ENCODE measurements at regions not wholly inside any gene's neighbourhood (a gene's known extent, or its start where the extent isn't known, plus 50 kb on each side); places are given as distances from the start of the nearest gene placed in this dataset.
"Not testable (repeated sequence)": the region's sequence is repeated elsewhere in the genome, so short reads cannot be mapped to it uniquely, and the experiment has no call there.

DNA sequence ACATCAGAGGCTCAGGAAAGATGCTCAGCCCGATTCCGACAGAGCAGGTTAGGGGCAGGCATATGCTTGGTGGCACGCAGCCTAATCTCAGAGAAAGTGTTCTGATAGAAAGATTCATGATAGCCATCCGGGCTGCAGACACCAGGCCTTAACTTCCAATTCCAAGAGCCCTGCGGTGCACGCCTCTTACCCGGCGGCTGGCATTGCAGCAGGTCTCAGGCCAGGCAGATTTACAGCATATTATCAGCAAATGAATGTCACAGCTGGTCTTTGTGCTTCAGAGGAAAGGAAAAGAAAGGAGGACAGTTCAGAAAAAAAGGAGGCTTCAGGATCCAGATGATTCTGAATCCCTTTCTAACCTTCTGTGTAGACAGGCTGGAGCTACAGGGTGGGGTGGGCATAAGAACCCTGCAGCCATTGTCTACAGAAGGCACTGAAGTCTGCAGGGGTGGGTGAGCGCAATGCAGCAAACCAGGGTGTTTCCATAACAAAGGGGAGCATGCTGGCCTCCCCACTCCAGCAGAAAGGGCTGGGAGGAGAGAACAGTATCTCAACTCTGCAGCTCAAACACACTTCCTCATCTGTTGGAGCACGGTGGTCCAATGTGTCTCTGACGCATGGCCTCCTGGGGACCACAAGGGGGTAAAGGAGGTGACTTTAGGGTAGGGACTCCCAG, 277.4 kb upstream of the XYLT1 start:
- no peak for DNase-seq (ENCODE audit: low read depth in 2 of 2)

DNA sequence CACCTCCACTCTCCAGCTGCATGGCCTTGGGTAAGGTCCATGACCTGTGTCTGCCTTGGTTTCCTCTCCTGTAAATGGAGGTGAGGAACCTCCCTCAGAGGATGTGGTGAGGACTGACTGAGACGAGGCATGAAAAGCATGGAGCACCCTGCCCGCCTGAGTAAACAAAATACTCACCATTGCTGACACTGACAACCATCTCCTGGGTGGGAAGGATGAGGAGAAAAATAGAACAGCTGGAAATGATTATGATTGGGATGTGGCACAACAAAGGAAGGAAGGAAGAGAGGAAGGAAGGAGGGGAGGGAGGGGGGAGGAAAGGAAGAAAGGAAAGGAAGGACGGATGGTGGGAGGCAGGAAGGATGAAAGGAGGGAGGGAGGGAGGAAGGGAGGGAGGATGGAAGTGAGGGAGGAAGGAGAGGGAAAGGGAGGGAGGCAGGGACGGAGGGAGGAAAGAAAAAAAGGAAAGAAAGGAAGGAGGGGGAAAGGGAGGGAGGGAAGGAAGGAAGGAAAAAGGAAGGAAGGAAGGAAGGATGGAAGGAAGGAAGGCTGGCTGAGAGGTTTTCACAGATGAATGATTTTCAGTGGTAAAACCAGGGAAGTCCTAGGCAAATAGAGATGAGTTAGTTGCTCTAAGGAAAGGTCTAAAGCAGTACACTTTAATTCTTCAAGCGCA, 276.5 kb upstream of the XYLT1 start:
- DNase-seq (ENCODE audit: low read depth in 2 of 2), result no peak

DNA sequence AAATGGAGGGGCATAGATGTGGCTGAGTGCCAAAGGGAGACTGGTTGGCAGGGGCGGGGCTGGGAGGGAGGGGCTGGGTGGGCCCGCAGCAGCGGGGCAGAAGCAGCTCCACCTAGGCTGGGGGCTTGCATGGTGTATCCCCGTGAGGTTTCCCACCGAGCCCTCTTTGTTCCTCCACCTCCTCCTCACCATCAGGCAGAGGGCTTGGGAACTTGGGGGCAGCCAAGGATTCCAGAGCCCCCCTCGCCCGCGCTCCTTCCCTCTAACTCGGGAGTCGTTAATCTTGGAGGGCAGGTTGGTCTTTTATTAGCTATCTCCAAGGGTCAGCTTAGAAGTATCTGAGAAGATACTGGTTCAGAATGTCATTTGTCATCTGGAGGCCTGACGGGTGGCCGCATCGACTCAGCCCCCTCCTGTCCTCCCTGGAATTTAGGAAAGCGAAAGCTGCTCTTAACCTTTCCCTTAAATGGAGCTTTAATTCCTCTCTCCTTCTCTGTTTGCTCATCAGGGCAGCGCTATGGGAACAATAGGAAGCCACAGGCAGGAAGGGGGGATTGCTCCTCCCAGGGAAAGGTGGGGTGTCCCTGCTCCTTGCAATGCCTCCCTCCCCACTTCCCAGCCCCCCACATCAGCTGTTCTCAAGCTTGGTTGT, 274.3 kb upstream of the XYLT1 start:
- DNase-seq (ENCODE audit: low read depth in 2 of 2), result no peak

DNA sequence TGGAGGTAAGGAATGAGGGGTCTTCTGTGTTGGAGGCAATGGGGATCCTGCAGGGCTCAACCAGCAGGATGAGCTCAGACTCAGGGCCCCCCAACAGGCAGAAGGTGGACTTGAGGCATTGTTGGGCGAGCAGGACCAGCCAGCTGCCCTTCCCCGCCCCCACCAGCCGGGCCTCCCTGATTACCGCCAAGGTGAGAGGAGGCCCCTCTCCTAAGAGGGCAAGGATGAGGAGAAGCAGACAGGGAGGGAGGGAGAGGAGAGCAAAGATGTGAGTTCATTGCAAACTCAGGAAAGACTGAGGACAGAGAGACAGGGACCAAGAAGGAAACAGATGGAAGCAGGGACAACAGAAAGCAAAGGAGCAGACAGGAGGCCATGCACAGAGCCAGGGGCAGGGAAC, 272.8 kb upstream of the XYLT1 start:
- DNase-seq (ENCODE audit: low read depth in 2 of 2), result no peak

DNA sequence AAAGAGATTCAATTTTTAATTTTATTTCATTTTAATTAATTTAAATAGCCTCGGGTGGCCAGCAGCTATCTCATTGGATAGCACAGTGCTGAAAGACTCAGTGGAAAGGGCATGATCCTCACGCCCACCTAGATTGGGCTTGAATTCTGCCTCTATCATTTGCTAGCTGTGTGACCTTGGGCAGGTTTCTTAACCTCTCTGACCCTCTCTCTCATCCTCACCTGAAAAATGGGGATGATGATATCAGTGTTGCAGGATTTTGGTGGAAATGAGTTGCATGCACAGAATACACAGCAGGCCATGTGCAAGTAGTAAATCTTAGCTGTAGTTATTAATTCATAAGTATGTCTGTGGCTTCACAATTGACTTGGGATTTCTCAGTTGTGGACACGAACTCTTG, 272.4 kb upstream of the XYLT1 start:
- DNase-seq (ENCODE audit: low read depth in 2 of 2), result no peak

DNA sequence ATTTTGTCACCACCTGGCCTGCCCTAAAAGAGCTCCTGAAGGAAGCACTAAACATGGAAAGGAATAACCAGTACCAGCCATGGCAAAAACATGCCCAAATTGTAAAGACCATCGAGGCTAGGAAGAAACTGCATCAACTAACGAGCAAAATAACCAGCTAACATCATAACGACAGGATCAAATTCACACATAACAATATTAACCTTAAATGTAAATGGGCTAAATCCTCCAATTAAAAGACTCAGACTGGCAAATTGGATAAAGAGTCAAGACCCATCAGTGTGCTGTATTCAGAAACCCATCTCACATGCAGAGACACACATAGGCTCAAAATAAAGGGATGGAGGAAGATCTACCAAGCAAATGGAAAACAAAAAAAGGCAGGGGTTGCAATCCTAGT, 264.3 kb upstream of the XYLT1 start:
- not testable (repeated sequence) for DNase-seq (ENCODE audit: low read depth in 2 of 2)

DNA sequence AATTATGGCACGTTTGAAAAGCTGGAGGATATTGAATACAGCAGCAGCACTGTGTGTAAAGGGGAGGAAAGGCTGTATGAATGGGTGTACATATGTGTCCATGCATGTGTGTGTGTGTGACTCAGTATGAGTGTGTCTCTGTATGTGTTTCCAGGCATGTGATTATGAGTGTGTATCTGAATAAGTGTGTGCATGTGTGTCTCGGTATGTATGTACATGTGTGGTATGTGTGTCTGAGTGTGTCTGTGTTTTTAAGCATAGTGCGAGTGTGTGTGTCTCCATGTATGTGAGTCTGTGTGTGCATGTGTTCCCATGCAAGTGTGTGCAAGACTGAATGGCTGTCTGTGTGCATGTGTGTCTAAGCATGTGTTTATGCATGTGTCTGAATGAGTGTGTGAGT, 259.1 kb upstream of the XYLT1 start:
- DNase-seq (ENCODE audit: low read depth in 2 of 2), result no peak

DNA sequence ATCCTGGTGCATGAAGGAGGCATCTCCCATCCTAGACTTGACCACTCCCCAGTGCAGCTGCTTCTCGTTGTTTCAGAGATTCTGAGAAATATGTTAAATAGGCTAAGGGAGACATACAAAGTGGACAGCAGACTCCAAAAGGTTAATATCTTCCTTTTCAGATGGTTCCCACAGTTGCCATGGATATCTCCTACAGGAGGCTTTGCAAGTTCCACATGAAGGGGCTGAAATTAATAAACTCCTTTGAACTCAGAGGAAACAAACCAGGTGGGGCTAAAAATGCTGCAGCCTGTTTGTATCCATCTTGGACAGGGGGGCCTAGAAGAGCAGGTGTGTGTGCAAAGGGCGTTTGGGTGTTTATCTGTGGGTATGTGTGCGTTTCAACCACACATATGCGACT, 257.4 kb upstream of the XYLT1 start:
- no peak for DNase-seq (ENCODE audit: low read depth in 2 of 2)

DNA sequence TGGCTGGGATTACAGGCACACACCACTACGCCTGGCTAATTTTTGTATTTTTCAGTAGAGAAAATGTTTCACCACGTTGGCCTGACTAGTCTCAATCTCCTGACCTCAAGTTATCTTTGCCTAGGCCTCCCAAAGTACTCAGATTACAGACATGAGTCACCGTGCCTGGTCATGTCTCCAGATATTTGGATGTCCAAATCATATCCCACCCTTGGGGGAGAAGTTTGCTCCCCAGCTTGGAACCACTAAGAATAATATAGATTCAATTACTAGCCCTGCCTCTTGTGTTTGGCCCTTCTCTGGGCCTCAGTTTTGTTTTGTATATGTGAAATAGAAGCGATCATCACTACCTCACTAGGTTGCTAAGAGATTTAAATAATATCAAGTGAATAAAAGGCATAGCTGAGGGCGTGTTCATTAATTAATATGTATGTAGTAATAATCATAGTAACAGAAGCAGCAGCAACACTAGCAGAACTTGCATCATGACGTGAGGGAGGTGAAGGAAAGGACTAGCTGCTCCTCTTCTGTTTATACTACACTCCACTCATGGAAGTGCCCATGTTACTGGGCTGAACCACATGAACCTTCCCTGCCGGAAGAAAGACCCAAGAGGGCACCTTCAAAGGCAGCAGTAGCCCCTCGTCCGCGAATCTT, 253.6 kb upstream of the XYLT1 start:
- no peak for DNase-seq (ENCODE audit: low read depth in 2 of 2)

DNA sequence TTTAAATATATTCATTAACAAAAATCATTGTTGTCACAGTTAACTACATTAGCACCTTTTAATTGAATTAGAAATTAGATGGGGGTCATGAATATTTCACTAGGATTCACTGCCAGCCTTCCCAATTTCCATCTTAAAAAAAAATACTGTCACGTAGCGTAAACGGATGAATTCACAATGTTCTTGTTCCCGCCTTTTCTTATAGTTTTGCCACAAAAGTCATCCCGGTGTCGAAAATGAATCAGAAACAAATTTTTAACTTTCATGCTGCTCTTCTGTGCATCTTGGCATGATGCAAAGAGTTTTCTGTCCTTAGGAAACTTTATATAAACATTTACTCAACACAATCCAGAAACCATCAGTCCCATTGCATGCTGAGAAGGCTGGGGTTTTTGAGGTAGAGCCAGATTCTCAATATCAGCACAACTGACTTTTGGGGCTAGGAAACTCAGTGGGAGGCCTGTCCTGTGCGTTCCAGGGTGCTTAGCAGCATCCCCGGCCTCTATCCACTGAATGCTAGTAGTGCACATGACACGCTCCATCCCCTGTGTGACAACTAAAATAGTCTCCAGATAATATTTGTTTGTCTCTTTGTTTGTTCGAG, 252.9 kb upstream of the XYLT1 start:
- DNase-seq (ENCODE audit: low read depth in 2 of 2), result no peak

DNA sequence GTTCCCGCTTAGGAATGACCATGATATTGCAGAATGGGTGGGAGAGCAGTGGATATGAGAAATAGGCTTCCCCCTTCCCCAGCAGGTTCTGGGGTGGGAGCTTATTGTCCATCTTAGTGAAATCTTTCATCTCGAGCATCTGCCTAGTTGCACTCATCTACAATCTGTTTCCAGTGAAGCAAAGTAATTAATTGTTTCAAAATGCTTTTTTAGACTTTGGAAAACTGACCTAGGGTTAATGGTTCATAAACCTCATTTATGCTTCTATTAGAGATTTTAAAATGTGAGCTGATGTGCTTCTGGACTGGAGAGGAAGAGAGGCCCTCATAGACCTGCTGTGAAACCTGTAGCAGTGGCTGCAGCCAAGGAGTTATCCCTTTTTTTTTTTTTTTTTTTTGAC, 247.7 kb upstream of the XYLT1 start:
- DNase-seq (ENCODE audit: low read depth in 2 of 2), result no peak

DNA sequence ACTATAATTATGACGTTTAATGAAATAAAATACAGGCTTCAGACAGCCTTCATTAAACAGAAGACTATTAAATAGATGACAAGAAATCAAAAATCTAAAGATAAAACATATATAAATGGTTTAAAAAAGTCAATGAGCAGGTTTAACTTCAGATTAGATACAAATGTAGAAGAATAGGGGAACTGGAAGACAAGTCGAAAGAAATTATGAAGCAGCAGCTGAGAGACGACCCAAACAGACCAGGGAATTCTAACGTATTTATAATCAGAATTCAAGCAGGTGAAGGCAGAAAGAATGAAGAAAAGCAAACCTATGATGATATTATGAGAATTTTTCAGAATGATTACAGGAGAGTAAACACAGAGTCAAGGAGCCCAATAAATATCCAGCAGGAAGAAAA, 235.1 kb upstream of the XYLT1 start:
- DNase-seq (ENCODE audit: low read depth in 2 of 2), result no peak

DNA sequence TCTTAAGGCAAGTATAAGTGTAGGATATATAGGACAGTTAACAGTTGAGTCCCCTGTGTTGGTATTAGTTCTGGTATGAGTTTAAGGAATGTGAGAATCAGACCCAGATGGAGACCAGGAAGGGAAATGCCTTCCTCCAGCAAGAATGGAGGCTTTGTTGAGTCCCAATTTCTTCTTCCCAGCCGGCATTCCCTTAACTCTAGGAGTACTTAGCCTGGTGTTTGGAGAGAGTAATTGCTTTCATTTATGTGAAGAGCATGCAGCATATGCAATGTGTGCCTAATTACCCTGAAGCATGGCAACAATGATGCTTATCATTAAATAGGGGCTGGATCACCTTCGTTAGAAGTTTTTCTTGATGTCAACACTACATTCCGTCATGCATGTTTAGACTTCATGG, 225.9 kb upstream of the XYLT1 start:
- DNase-seq (ENCODE audit: low read depth in 2 of 2), result no peak

DNA sequence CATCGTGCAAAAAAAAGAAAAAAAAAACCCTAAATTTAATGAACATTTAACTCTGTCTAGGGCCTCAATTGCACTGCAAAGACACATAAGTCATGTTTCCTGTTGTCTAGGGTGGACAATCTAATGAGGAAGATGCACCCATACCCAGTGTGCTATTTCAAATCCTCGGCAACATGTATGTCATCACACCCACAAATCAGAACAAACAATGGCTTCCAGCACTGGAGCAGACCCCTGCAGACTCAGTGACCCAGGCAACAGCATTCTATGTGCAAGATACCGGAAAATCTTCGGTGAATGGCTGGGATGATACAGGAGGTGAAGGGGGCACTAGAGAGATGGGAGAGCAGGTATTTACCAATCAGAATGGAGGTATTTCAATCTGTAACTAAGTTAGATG, 221.7 kb upstream of the XYLT1 start:
- DNase-seq (ENCODE audit: low read depth in 2 of 2), result no peak

DNA sequence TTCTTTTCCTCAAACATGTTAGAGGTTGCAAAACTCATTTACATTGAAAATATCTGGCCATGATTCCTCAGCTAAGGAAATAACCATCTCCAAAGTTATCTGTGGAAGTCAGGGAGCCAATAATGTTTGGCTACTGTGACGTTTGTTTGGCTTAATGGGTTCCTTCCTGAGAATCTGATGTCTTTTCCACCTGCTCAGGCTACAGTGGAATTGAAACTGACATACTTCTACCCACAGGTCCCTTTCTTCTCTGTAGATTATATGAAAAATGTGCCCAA, 221.1 kb upstream of the XYLT1 start:
- DNase-seq (ENCODE audit: low read depth in 2 of 2), result no peak

DNA sequence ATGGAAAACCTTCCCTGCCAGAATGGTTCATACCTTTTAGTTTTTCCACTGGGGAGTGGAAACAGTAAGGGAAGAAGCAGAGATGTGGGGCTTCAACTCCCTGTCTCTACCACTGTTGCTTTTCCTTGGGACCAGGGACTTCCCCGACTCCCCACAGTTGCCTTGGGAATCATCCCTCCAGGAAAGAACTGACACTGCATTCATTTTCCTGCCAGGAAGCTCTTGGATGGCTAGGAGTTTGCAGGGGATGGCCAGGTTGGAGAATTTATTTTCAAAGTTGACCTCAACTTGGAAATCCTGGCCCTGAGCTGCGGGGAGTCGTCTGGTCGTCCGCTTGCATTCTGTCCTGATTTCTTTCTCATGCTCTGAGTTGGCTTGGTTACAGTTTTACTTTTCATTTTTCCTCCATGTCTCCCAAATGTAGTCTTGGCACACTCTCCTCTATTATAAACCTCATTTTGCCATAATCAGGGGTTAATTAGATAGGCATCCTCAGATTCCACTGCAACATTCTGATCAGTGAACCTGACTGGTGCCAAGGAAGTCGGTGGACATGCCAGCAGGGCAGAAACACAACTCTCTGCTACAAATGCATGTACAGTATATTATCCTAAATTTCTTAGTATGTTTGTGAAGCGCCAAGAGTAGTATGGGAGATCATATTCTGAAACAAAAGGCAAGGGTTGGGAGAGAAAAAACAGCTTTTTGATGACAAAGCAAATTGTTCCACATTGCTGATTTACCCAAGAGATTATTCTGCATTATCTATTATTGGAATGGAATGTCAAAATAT, 220.5 kb upstream of the XYLT1 start:
- DNase-seq (ENCODE audit: low read depth in 2 of 2), result no peak

DNA sequence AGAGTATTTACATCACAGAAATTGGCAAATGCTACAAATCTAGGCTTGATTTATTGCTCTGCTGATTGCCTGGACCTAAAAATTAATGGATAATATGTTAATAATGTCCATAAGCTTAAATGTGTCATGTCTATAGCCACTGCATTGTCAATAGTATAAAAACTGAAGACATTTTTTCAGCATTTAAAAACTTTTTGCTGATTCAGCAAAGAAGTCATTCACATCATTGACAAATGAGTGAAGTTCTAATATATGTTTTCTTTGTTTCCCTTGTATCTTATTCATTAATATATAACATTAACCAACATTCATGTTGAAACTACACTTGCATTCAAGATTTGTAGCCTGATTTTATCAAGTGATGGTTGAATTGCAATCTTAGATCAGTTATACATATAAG, 214.7 kb upstream of the XYLT1 start:
- no peak for DNase-seq (ENCODE audit: low read depth in 2 of 2)

DNA sequence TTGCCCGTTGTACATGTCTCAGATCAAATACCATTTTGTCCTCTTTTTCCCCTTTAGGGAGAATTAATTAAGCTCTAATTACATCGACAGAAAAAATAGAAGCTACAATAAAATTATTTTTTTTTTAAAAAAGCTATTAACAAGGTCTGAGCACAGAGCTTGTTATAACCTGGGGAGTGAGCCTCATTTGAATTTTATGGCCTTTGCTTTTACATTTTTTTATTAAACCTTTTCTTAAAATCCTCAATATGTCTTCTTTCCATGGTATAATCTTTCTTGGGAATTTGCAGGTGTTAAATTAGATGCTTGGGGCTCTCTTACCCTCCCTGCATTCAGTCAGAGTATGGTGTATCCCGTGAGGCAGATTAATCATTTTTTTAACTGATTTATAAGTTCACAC, 212.5 kb upstream of the XYLT1 start:
- no peak for DNase-seq (ENCODE audit: low read depth in 2 of 2)

DNA sequence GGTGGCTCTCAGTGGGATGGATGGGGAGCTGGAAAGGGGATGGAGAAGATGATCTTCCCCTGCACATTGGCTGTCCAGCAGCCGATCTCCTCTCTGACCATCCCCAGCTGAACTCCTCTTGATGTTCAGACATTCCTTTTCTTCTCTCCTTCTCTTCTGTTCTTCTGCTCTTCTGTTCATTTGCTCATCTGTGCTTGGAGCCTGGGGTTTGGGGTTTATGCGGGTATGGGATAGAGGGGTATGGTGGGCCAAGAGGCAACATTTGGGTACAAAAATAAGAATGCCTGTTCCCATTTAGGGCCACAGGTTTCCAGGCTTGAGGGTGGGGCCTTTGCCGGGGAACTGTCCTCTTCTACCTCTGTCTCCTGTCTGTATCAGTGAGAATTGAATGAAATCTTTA, 205.4 kb upstream of the XYLT1 start:
- DNase-seq (ENCODE audit: low read depth in 2 of 2), result no peak

DNA sequence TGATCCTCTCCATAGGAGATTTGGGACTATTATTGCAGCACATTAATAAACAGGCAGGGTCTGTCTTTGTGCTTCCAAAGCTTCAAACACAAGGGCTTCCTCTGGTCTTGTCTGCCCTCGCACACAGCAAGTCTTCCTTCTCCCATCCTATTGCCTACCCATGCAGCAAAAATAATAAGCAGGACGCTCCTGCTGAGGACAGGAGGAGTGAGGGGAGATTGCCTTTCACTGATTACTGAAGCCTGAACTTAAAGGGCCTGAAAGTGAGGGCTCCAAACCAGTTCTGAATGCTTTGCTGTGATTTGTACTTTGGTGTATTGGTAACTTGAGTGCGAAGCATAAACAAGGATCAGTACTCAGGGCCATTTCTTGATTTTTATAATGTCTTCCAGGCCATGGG, 197.6 kb upstream of the XYLT1 start:
- no peak for DNase-seq (ENCODE audit: low read depth in 2 of 2)

DNA sequence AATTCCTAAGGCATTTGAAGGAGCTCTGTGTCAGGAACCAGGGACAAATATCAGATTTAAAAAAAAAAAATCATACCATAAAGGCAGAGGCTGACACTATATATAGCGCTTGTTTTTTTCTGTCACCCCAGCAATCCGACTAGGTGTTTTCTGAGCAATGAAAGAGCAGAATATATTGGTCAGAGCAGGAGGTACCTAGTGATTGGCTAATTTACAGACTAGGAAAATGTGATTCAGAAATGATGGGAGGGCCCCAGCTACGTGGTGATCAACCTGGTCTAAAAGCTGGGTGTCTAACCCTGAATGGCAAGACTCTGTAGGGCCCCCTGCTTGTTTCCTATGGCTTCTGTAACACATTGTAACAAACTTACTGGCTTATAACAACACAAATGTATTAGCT, 195.5 kb upstream of the XYLT1 start:
- DNase-seq (ENCODE audit: low read depth in 2 of 2), result no peak

DNA sequence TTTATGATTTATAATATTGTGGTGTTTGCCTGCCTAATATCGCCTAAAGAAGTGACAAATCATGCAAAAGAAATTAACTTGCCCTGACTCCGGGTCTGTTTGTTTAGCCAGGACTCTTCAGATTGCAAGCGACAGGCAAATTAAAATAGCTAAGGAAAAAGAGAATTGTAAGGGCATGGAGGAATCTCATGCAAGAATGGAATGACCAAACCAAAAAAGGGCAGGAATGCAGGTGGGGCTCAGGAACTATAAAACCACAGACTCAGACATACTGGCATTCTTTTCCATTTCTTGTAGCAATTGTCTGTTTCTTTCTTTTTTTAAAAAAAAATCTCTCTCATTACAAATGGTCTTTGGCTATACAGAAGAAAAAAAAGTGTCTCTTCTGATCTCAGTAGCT, 188.1 kb upstream of the XYLT1 start:
- DNase-seq (ENCODE audit: low read depth in 2 of 2), result no peak
